ENCODE measurements at regions not wholly inside any gene's neighbourhood (a gene's known extent, or its start where the extent isn't known, plus 50 kb on each side); places are given as distances from the start of the nearest gene placed in this dataset.

- TF ChIP-seq, protein P1, sequence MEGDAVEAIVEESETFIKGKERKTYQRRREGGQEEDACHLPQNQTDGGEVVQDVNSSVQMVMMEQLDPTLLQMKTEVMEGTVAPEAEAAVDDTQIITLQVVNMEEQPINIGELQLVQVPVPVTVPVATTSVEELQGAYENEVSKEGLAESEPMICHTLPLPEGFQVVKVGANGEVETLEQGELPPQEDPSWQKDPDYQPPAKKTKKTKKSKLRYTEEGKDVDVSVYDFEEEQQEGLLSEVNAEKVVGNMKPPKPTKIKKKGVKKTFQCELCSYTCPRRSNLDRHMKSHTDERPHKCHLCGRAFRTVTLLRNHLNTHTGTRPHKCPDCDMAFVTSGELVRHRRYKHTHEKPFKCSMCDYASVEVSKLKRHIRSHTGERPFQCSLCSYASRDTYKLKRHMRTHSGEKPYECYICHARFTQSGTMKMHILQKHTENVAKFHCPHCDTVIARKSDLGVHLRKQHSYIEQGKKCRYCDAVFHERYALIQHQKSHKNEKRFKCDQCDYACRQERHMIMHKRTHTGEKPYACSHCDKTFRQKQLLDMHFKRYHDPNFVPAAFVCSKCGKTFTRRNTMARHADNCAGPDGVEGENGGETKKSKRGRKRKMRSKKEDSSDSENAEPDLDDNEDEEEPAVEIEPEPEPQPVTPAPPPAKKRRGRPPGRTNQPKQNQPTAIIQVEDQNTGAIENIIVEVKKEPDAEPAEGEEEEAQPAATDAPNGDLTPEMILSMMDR (IDR thresholded peaks at IDR 0.05): no peak
- Histone ChIP-seq H3K4me1 (ENCODE audit: control insufficient read depth in 1 of 2, insufficient read depth in 1 of 2, low read depth in 1 of 2, low read length in 1 of 2) (no peaks in the 10 kb centered on the region), H3K27me3 (peaks cover 90% of the 10 kb centered on the region), H3K9me3 (no peaks in the 10 kb centered on the region), H3K4me3 (ENCODE audit: low read depth in 1 of 2, low read length in 1 of 2) (no peak overlapping the region), H3K27ac (no peak overlapping the region), H3K36me3 (no peaks in the 10 kb centered on the region)
These were observed 112.5 kb upstream of the PAXBP1 start for GRCh38 chr21:32884062-32884461.

- Histone ChIP-seq H3K36me3 (no peaks in the 10 kb centered on the region), H3K4me3 (ENCODE audit: low read depth in 1 of 2, low read length in 1 of 2) (no peak overlapping the region), H3K9me3 (no peaks in the 10 kb centered on the region), H3K4me1 (ENCODE audit: control insufficient read depth in 1 of 2, insufficient read depth in 1 of 2, low read depth in 1 of 2, low read length in 1 of 2) (no peaks in the 10 kb centered on the region), H3K27ac (no peak overlapping the region), H3K27me3 (peaks cover 92% of the 10 kb centered on the region)
- TF ChIP-seq, protein P1 (IDR thresholded peaks at IDR 0.05): no peak
These were observed 114.8 kb upstream of the PAXBP1 start for GRCh38 chr21:32886339-32886738.

- Histone ChIP-seq H3K9me3 (no peaks in the 10 kb centered on the region), H3K4me3 (ENCODE audit: low read depth in 1 of 2, low read length in 1 of 2) (no peak overlapping the region), H3K4me1 (ENCODE audit: control insufficient read depth in 1 of 2, insufficient read depth in 1 of 2, low read depth in 1 of 2, low read length in 1 of 2) (no peaks in the 10 kb centered on the region), H3K27ac (no peak overlapping the region), H3K36me3 (no peaks in the 10 kb centered on the region), H3K27me3 (peaks cover 86% of the 10 kb centered on the region)
- TF ChIP-seq, protein P1 (IDR thresholded peaks at IDR 0.05): no peak
These were observed 115.5 kb upstream of the PAXBP1 start for GRCh38 chr21:32887026-32887425.

DNA sequence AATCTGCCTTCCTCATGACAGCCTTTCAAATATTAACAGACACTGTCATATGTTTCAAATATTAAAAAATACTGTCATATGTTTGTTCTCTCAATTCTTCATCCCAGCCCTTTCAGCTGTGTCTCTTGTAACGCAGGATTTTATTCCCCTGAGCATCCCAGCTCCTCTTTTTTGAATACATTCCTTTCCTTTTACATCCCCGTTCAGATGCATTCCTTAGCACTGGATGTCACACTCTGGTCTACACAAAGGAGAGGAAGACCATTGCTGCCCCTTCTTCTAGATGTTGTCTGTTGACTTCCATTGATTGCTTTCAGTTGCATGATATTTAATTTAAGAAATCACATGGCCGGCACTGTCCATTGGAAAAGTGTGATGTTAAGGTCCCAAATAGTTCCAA, 117.4 kb upstream of the PAXBP1 start:
- Histone ChIP-seq H3K4me3 (ENCODE audit: low read depth in 1 of 2, low read length in 1 of 2) (no peak overlapping the region), H3K27ac (no peak overlapping the region), H3K36me3 (no peaks in the 10 kb centered on the region), H3K4me1 (ENCODE audit: control insufficient read depth in 1 of 2, insufficient read depth in 1 of 2, low read depth in 1 of 2, low read length in 1 of 2) (no peaks in the 10 kb centered on the region), H3K9me3 (no peaks in the 10 kb centered on the region), H3K27me3 (peaks cover 67% of the 10 kb centered on the region)
- TF ChIP-seq, protein P1 (IDR thresholded peaks at IDR 0.05): no peak

DNA sequence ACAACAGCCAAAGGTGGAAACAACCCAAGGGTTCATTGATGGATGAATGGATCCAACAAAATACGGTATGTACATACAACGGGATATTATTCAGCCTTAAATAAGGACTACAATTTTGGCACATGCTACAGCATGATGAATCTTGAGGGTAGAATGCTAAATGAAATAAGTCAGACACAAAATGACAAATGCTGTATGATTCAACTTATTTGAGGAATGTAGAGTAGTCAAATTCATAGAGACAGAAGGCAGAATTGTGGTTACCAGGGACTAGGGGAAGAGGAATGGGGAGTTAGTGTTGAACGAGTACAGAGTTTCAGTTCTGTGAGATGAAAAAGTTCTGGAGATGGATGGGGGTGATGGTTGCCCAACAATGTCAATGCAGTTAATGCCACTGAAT, 118.0 kb upstream of the PAXBP1 start:
- Histone ChIP-seq H3K4me3 (ENCODE audit: low read depth in 1 of 2, low read length in 1 of 2) (no peak overlapping the region), H3K27me3 (peaks cover 61% of the 10 kb centered on the region), H3K36me3 (no peaks in the 10 kb centered on the region), H3K4me1 (ENCODE audit: control insufficient read depth in 1 of 2, insufficient read depth in 1 of 2, low read depth in 1 of 2, low read length in 1 of 2) (no peaks in the 10 kb centered on the region), H3K9me3 (no peaks in the 10 kb centered on the region), H3K27ac (no peak overlapping the region)
- TF ChIP-seq, protein P1 (IDR thresholded peaks at IDR 0.05): no peak

- Histone ChIP-seq H3K9me3 (no peaks in the 10 kb centered on the region), H3K27me3 (peaks cover 31% of the 10 kb centered on the region), H3K4me3 (ENCODE audit: low read depth in 1 of 2, low read length in 1 of 2) (no peak overlapping the region), H3K27ac (no peak overlapping the region), H3K4me1 (ENCODE audit: control insufficient read depth in 1 of 2, insufficient read depth in 1 of 2, low read depth in 1 of 2, low read length in 1 of 2) (no peaks in the 10 kb centered on the region), H3K36me3 (no peaks in the 10 kb centered on the region)
- TF ChIP-seq, protein P1 (IDR thresholded peaks at IDR 0.05): no peak
These were observed 122.8 kb upstream of the PAXBP1 start for GRCh38 chr21:32894321-32894720.

All from neutrophil (primary cell).